Testis (tissue), 2 donors: ENCODE measurements at regions not wholly inside any gene's neighbourhood (a gene's known extent, or its start where the extent isn't known, plus 50 kb on each side); places are given as distances from the start of the nearest gene placed in this dataset.
A peak's percentile ranks its signal among the peaks of the same experiment; 100 is the strongest.

Experiments
- DNase-seq: peaks from one replicate; pipeline ENCODE4 v3.0.0-alpha.2; 2019
- H3K27ac ChIP-seq, 2 donors: fragments of 200-600 bp; sonication (generic); one replicate each; pipeline ENCODE4 v1.5.1; 2019
- H3K27me3 ChIP-seq: fragments of 200-600 bp; sonication (generic); one replicate; pipeline ENCODE4 v1.5.1; 2019
- H3K36me3 ChIP-seq: fragments of 200-600 bp; sonication (generic); one replicate; pipeline ENCODE4 v1.5.1; 2017; ENCODE audit warnings: low read depth; ENCODE audit errors: missing control alignments
- H3K4me1 ChIP-seq: fragments of 200-600 bp; sonication (generic); one replicate; pipeline ENCODE4 v1.5.1; 2019
- H3K4me3 ChIP-seq, 2 donors: fragments of 200-600 bp; sonication (generic); one replicate each; pipeline ENCODE4 v1.5.1; 2017 to 2019
- H3K9me3 ChIP-seq: fragments of 200-600 bp; sonication (generic); one replicate; pipeline ENCODE4 v1.5.1; 2017
- POLR2A ChIP-seq: fragments of 450-650 bp; IDR thresholded peaks from one replicate; pipeline ENCODE4 v1.6.1; 2017; ENCODE audit warnings: antibody characterized with exemption, mild to moderate bottlenecking, moderate library complexity
- WGBS, 2 donors: methylation state at CpG; one replicate each; pipeline ENCODE4 v1.1.5; 2018; 5-methylcytosine and 5-hydroxymethylcytosine counted together
- intact Hi-C: fragments of 100-400 bp; cut with DNase I; formaldehyde crosslinking; loops from one replicate; pipeline ENCODE4 v1.15.1; 2023; ENCODE audit warnings: low total_unique reads
- TF ChIP-seq, protein P1 (sequence below), 3 experiments: fragments of 450-650 bp in 2 of 3; fragments of 200-600 bp in 1 of 3; sonication (generic) in 1 of 3; IDR thresholded peaks; one replicate each; pipeline ENCODE4 v1.5.1; 2016 to 2019; ENCODE audit warnings: antibody characterized with exemption in 3 of 3, mild to moderate bottlenecking in 2 of 3, moderate library complexity in 1 of 3

GRCh38 chr3:104779324-104779723 is 587.4 kb upstream of the ALCAM start:
- no peaks in the 10 kb centered on the region for H3K4me1 ChIP-seq
- DNase-seq = peak; percentile 60
- no peaks in the 10 kb centered on the region for H3K9me3 ChIP-seq
- 59 to 75% methylated on average over 7 of the region's 7 CpGs for WGBS, 2 donors
- H3K4me3 ChIP-seq = peak overlapping the region in 1 of 2 donors; percentile 7
- H3K27me3 ChIP-seq = no peaks in the 10 kb centered on the region
- TF ChIP-seq, protein P1, sequence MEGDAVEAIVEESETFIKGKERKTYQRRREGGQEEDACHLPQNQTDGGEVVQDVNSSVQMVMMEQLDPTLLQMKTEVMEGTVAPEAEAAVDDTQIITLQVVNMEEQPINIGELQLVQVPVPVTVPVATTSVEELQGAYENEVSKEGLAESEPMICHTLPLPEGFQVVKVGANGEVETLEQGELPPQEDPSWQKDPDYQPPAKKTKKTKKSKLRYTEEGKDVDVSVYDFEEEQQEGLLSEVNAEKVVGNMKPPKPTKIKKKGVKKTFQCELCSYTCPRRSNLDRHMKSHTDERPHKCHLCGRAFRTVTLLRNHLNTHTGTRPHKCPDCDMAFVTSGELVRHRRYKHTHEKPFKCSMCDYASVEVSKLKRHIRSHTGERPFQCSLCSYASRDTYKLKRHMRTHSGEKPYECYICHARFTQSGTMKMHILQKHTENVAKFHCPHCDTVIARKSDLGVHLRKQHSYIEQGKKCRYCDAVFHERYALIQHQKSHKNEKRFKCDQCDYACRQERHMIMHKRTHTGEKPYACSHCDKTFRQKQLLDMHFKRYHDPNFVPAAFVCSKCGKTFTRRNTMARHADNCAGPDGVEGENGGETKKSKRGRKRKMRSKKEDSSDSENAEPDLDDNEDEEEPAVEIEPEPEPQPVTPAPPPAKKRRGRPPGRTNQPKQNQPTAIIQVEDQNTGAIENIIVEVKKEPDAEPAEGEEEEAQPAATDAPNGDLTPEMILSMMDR (IDR thresholded peaks at IDR 0.05) = no peak
- no peak for TF ChIP-seq POLR2A
- no peak overlapping the region for H3K27ac ChIP-seq
- no peaks in the 10 kb centered on the region for H3K36me3 ChIP-seq
- intact Hi-C loops = no loop called here

DNA sequence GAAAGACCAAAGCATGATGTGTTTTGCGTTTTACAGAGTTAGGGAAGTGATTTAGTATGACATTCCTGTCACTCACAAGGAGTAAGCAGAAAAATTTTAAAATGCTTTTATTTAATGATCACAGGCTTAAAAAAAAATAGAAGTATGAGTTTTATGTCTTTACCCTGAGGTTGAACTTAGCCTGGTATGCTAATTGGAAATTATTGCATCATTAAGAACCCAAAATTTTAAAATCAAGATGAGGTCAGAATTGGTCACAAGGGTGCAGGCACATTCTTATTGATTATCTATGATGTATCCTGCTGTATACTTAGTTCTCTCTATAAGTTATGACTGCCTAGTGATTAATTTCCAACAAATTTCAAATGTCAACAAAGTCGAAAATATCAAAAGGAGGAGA is 585.6 kb upstream of the ALCAM start:
- no peak overlapping the region for H3K4me3 ChIP-seq
- H3K27me3 ChIP-seq = no peaks in the 10 kb centered on the region
- TF ChIP-seq, protein P1 (IDR thresholded peaks at IDR 0.05) = no peak
- TF ChIP-seq POLR2A = no peak
- no peaks in the 10 kb centered on the region for H3K4me1 ChIP-seq
- intact Hi-C loops = no loop called here
- WGBS, 2 donors = 50 to 52% methylated on average over 2 of the region's 2 CpGs
- H3K27ac ChIP-seq = no peak overlapping the region
- no peak for DNase-seq
- H3K9me3 ChIP-seq = no peaks in the 10 kb centered on the region
- no peaks in the 10 kb centered on the region for H3K36me3 ChIP-seq

DNA sequence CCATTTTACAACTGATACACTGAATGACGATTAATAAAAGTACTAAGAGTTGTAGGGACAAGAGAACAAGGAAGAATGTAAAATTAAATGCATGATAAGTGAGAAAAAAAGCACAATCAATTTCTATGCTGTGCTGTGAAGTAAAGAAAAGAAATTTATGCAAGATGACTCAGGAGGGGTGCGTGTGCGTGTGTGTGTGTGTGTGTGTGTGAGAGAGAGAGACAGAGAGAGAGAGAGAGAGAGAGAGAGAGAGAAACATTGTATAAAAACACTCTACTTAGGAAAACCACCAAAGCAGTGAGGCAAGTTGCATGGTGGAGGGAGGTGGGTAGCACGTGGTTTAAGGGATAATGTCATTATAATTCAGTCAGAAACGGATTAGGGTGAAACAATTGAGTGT is 580.8 kb upstream of the ALCAM start:
- intact Hi-C loops = no loop called here
- 73 to 74% methylated on average over 5 of the region's 5 CpGs for WGBS, 2 donors
- H3K4me1 ChIP-seq = no peaks in the 10 kb centered on the region
- DNase-seq = no peak
- TF ChIP-seq, protein P1 (IDR thresholded peaks at IDR 0.05) = no peak
- no peak for TF ChIP-seq POLR2A
- H3K4me3 ChIP-seq = no peak overlapping the region
- H3K27me3 ChIP-seq = no peaks in the 10 kb centered on the region
- H3K36me3 ChIP-seq = no peaks in the 10 kb centered on the region
- H3K9me3 ChIP-seq = no peaks in the 10 kb centered on the region
- H3K27ac ChIP-seq = no peak overlapping the region

GRCh38 chr3:104787306-104787705 is 579.4 kb upstream of the ALCAM start:
- intact Hi-C loops = no loop called here

DNA sequence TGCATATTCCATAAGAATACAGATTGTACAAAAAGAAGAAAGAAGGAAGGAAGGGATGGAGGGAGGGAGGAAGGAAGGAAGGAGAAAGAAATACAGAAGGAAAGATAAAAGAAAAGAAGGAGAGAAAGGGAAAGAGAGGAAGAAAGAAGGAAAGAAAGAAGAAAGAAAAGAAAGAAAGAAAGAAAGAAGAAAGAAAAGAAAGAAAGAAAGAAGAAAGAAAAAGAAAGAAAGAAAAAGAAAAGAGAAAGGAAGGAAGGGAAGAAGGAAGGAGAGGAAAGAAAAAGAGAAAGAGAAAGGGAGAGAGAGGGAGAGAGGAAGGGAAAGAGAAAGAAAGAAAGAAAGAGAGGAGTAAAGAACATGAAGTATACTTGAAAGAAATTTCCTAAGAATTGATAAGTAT is 577.9 kb upstream of the ALCAM start:
- H3K9me3 ChIP-seq = no peaks in the 10 kb centered on the region
- no peak overlapping the region for H3K27ac ChIP-seq
- intact Hi-C loops = no loop called here
- DNase-seq = no peak
- no peaks in the 10 kb centered on the region for H3K27me3 ChIP-seq
- H3K4me1 ChIP-seq = no peaks in the 10 kb centered on the region
- no peak overlapping the region for H3K4me3 ChIP-seq
- H3K36me3 ChIP-seq = no peaks in the 10 kb centered on the region
- TF ChIP-seq POLR2A = no peak
- TF ChIP-seq, protein P1 (IDR thresholded peaks at IDR 0.05) = no peak

More at GRCh38 chr3:104787306-104787705, 579.4 kb upstream of the ALCAM start:
- no peaks in the 10 kb centered on the region for H3K4me1 ChIP-seq
- no peaks in the 10 kb centered on the region for H3K9me3 ChIP-seq
- H3K4me3 ChIP-seq = no peak overlapping the region
- TF ChIP-seq, protein P1 (IDR thresholded peaks at IDR 0.05) = no peak
- TF ChIP-seq POLR2A = no peak
- no peak for DNase-seq
- no peaks in the 10 kb centered on the region for H3K36me3 ChIP-seq
- no peaks in the 10 kb centered on the region for H3K27me3 ChIP-seq
- no peak overlapping the region for H3K27ac ChIP-seq
